Activated CD4-positive, alpha-beta T cell treated with anti-CD3 and anti-CD28 coated beads, Interleukin-10, Interleukin-2, amounts not matched to agents 100 ng/mL and 50 ng/mL, durations not matched to agents 16 hours and 8 hours (primary cell): ENCODE measurements at regions not wholly inside any gene's neighbourhood (a gene's known extent, or its start where the extent isn't known, plus 50 kb on each side); places are given as distances from the start of the nearest gene placed in this dataset.

Source experiments
- DNase-seq: peaks from one replicate; pipeline ENCODE4 v3.0.0-alpha.2; 2020

- DNase-seq: no peak
These were observed 294.2 kb downstream of the UACA start for GRCh38 chr15:70469182-70469581.

GRCh38 chr15:70466895-70467529, 296.3 kb downstream of the UACA start:
- peak; percentile 61 for DNase-seq

GRCh38 chr15:70466305-70466704, 297.1 kb downstream of the UACA start:
- DNase-seq: no peak

DNA sequence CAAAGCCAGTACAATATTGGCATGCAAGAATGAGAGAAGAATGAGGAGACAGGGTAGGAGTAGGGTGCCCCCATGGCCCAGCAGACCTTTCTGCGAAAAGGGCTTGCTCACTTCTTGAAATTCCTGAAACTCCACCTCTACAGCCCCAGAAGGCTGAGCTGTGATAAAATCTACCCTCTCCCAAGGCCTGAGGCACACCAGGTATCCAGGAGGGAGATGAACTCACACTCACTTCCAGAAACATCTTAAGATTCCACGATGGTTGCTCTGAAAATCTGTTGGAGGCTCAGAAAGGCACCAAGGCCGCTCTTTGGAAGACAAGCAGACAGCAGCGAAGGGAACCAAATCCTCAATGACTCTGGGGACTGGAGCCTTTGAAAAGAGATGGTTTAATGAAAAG, 297.5 kb downstream of the UACA start:
- no peak for DNase-seq

GRCh38 chr15:70463453-70463834, 299.9 kb downstream of the UACA start:
- no peak for DNase-seq

DNA sequence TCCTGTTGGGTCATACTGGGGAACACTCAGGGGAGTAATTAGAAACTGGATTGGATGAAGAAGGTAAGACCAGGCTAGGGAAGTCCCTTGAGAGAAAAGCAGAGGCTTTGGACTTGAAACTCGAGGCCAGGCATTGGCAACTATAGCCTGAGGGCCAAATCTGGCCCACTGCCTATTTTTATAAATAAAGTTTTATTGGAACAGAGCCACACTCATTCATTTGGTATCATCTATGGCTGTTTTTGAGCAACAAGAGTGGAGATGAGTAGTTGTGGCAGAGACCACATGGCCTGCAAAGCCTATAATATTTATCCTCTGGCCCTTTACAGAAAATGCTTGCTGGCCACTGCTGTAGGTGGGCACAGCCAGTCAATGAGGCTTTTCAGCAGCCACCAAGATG, 301.4 kb downstream of the UACA start:
- no peak for DNase-seq

DNA sequence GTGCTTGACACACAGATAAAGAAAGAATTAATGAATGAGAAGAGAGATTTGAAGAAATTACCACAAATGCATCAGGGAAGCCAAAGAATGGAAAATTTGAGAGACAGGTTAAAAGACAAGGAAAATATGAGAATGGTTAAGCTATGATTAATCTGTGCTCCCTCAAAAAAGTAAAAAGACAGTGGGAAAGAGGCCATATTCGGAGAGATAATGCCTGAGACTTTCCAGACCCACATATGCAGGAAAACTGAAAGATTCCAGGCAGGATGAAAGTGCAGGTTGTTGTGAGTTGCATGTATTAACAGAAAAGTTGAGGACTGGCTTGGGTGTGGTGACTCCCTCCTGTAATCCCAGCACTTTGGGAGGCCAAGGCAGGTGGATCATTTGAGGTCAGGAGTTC, 302.3 kb downstream of the UACA start:
- no peak for DNase-seq

- DNase-seq: no peak
These were observed 304.0 kb downstream of the UACA start for GRCh38 chr15:70459312-70459711.

- no peak for DNase-seq
These were observed 309.6 kb downstream of the UACA start for GRCh38 chr15:70453766-70454165.

DNA sequence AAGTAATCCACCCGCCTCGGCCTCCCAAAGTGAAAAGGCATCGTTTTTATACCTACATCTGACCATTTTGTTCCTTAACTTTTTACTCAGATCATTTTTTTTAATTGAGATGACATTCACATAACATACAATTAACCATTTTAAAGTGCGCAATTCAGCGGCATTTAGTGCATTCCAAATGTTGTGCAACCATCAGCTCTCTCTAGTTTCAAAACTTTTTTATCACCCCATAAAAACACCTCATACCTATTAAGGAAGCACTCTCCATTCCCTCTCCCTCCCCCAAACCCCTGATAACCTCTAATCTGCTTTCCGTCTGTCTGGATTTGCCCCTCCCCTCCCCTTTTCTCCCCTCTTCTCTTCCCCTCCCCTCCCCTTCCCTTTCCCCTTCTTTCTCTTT, 310.1 kb downstream of the UACA start:
- DNase-seq: no peak

DNA sequence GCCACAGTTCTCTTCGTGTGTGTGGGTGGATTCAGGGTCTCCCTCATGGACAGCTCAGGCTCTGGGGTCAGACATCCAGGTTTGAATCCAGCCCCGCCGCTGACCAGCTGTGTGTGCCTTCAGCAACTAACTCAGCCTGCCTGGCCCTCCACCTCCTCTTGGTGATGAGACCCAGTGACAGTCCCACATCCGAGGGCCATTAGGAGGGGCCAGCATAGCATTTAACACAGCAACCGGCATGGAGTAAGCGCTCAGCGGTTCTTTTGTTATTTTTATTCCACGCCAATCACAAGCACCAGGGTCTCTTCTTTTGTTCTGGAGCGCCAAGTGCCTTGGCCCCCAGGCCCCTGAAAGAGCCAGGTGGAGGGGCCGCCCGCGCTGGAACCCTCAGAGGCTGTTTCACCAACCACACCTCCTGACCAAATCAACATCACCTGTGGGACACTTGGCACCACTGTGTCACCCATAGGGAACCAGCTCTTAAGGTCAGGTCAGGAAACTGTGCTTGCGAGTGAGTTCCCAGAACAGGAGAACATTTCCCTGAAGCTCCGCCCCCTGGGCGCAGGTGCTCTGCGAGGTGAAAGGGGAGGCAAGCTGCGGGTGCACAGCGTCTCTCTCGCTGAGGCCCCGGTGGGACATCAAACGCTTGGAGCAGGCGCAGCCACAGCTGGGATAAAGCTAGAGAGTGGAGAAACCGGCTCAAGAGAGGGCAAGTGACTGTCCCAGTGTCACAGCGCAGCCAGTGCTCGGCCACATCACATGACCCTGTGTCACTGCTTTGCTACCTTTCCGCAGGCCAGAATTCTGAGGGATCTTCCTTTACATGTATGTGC, 311.3 kb downstream of the UACA start:
- peak; percentile 7 for DNase-seq

GRCh38 chr15:70450142-70450443, 313.3 kb downstream of the UACA start:
- no peak for DNase-seq

DNA sequence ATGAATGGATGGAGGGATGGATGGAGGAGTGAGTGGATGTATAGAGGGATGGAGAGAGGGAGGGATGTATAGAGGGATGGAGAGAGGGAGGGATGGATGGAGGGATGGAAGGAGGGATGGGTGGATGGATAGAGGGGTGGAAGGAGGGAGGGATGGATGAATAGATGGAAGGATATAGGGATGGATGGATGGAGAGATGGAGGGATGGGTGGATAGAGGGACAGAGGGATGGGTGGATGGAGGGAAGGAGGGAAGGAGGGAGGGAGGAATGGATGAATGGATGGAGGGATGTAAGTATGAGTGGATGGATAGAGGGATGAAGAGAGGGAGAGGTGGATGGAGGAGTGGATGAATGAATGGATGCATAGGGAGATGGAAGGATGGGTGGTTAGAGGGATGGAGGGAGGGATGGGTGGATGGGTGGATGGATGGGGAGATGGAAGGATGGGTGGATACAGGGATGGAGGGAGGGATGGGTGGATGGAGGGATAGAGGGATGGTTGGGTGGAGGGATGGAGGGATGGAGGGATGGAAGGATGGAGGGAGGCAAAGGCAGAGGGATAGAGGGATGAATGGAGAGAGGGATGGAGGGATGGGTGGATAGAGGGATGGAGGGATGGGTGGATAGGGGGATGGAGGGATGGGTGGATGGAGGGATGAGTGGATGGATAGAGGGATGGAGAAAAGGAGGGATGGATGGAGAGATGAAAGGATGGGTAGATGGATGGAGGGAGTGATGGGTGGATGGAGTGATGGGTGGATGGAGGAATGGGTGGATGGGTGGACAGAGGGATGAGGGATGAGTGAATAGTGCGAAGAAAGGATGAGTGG, 313.8 kb downstream of the UACA start:
- DNase-seq: no peak

GRCh38 chr15:70447928-70448698, 315.2 kb downstream of the UACA start:
- DNase-seq: peak; percentile 3

DNA sequence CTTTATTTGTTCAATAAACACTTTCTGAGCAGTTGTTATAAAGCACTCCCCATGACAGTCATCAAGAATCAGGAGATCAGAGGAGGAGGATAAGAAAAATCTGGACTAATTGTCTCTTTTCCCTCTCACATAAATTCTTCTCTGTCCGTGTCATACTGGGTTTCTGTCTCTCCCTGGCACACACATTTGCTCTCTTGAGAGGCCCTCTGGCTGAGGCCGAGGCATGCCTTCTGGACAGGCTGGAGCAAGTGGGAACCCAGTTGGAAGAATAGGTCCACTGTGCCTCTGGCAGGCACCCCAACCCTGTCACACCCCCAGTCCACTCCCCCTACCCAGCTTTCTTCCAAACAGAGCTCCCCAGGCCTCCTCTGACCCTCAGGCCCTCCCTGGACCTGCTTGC, 315.8 kb downstream of the UACA start:
- no peak for DNase-seq

DNA sequence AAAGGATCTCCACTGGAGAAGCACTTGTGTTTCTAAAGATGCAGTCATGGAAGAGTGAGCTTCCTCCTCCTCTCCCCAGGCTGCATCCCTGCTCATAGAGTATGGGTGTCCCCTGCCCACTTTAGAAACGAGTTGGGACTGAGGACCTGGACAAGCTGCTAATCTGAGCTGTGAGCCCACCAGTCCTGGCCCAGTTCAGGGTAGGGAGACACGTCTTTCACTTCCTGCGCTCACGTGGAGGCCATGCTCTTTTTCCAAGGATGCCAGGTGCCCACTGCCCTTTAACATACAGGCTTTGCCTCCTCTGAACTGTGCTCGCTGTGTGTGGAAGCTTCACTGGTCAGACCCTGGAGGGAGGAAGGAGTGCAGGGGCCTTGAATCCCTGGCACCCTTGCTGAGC, 316.3 kb downstream of the UACA start:
- no peak for DNase-seq

DNA sequence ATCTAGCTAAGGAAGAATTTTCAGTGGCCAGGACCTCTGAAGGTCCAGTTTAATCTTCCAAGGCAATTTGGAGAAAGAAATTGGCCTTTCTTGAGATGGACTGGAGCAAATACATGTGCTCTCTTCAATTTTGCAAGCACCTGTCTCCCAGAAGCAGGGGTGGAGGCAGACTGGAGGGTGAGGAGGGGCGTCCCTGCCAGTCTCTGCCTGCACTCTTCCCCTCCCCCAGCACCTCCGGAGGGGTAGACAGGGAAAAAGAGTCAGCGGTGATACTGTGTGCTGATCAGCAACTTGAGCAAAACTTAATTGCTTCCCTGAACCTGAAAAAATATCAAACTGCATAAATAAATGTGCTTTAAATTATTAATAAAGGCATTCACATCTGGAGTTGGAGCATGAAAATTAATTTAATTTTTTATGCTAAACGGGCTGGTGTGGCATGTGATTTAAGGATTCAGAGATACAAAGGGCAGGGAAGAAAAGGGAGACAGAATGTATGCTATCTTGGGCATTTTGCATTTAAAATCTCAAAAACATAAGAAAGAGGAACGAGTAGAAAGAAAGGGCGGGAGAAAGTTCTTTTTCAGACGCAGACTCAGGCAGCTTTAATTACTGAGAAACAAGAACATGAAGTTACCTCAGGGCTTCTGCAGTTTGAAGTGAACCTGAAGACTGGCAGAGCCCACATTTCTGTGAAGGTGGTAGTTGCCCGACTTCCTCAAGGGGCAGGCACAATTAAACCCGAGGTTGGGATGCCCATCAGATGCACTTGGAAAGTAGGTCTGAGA, 319.7 kb downstream of the UACA start:
- DNase-seq: no peak

- no peak for DNase-seq
These were observed 320.6 kb downstream of the UACA start for GRCh38 chr15:70442616-70443321.

DNA sequence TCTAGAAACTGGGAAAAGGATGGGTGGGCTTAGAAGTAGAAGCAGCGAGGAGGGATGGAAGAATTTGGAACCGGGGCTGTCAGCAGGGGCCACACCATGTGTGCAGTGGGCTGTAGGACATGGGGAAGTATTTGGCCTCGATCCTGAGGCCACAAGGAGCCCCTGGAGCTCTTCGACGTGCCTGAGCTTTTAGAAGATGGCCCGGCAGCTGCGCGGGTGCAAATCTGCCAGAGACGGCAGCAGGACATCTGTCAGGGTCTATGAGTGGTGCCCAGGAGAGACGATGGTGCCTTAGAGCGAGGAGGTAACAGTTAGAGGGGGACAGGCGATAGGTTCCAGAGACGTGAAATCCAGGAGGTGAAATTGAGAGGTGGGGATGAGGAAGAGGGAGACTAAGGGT, 321.1 kb downstream of the UACA start:
- DNase-seq: no peak

- no peak for DNase-seq
These were observed 322.8 kb downstream of the UACA start for GRCh38 chr15:70440416-70441138.

- no peak for DNase-seq
These were observed 323.5 kb downstream of the UACA start for GRCh38 chr15:70439880-70440279.
